Spleen (tissue), 11 donors: ENCODE measurements at regions not wholly inside any gene's neighbourhood (a gene's known extent, or its start where the extent isn't known, plus 50 kb on each side); places are given as distances from the start of the nearest gene placed in this dataset.

Source experiments
- DNase-seq: peaks from one replicate; pipeline ENCODE4 v3.0.0-alpha.2; 2020
- H3K27ac ChIP-seq, 8 donors: fragments of 200-600 bp; sonication (generic) in 7 of 8; 1 replicate in 4 of 8; 2 replicates in 4 of 8; pipeline versions ENCODE4 v1.5.0 to v1.8.0; 2016 to 2021; ENCODE audit warnings: inconsistent platforms in 4 of 8, mild to moderate bottlenecking in 4 of 8, moderate library complexity in 1 of 8
- H3K27me3 ChIP-seq, 7 donors: fragments of 200-600 bp; sonication (generic) in 6 of 7; replicated peaks in 1 of 7; 1 replicate in 4 of 7; 2 replicates in 3 of 7; pipeline versions ENCODE4 v1.5.0 to v1.8.0; 2016 to 2021; ENCODE audit warnings: inconsistent platforms in 3 of 7, mild to moderate bottlenecking in 1 of 7
- H3K36me3 ChIP-seq, 6 donors: fragments of 200-600 bp; sonication (generic) in 5 of 6; 1 replicate in 4 of 6; 2 replicates in 2 of 6; pipeline versions ENCODE4 v1.5.0 to v1.8.0; 2016 to 2021; ENCODE audit warnings: inconsistent platforms in 2 of 6
- H3K4me1 ChIP-seq, 6 donors: fragments of 200-600 bp; sonication (generic) in 5 of 6; 1 replicate in 3 of 6; 2 replicates in 3 of 6; pipeline versions ENCODE4 v1.5.0 to v1.8.0; 2016 to 2021; ENCODE audit warnings: inconsistent platforms in 3 of 6
- H3K4me3 ChIP-seq, 8 donors: fragments of 200-600 bp; sonication (generic) in 7 of 8; 1 replicate in 4 of 8; 2 replicates in 4 of 8; pipeline versions ENCODE4 v1.5.0 to v1.8.0; 2016 to 2021; ENCODE audit warnings: inconsistent platforms in 4 of 8, mild to moderate bottlenecking in 4 of 8, moderate library complexity in 2 of 8
- H3K9me3 ChIP-seq, 8 donors: fragments of 200-600 bp; sonication (generic) in 7 of 8; 1 replicate in 4 of 8; 2 replicates in 4 of 8; pipeline versions ENCODE4 v1.5.0 to v1.8.0; 2016 to 2021; ENCODE audit warnings: inconsistent platforms in 4 of 8
- CTCF ChIP-seq, 11 experiments: fragments of 200-600 bp in 7 of 11; fragments of 450-650 bp in 4 of 11; sonication (generic) in 4 of 11; IDR thresholded peaks in 8 of 11; conservative IDR thresholded peaks in 3 of 11; 1 replicate in 7 of 11; 2 replicates in 4 of 11; pipeline versions ENCODE4 v1.4.0 to v1.8.0; 2016 to 2021; ENCODE audit warnings: antibody characterized with exemption in 11 of 11, inconsistent platforms in 4 of 11, mild to moderate bottlenecking in 1 of 11
- POLR2A ChIP-seq, 3 donors: fragments of 450-650 bp; IDR thresholded peaks; one replicate each; pipeline ENCODE4 v1.5.1; 2017; ENCODE audit warnings: antibody characterized with exemption in 3 of 3, mild to moderate bottlenecking in 1 of 3
- POLR2AphosphoS5 ChIP-seq, 3 donors: sonication (generic); formaldehyde crosslinking; IDR thresholded peaks; one replicate each; pipeline ENCODE4 v1.5.1; 2017; ENCODE audit warnings: antibody characterized with exemption in 3 of 3
- WGBS, 5 donors: extraction: QIAGEN DNeasy Blood & Tissue Kit in 3 of 5; methylation state at CpG; one replicate each; pipeline versions ENCODE4 v1.1.5 to v1.1.7; 2013 to 2018; 5-methylcytosine and 5-hydroxymethylcytosine counted together
- intact Hi-C: fragments of 100-400 bp; cut with DNase I; formaldehyde crosslinking; loops from one replicate; pipeline ENCODE4 v1.15.0; 2023; ENCODE audit warnings: low total_unique reads
- donor health status: healthy with polysubstance abuse.
- donor health status: DM: no; HTN: no; CAD: no; lungs with moderate emphysema.
- donor health status: DM: no; HTN: no; CAD: no.
- donor health status: Bipolar disorder and iron deficiency.
- donor health status: healthy.
- donor health status: DM: no; HTN: no; CAD: no.
- donor health status: DM: yes; HTN: yes; CAD: no.

- WGBS, 5 donors, result 83 to 95% (median 92%) methylated on average over 25 of the region's 25 CpGs
- Histone ChIP-seq H3K36me3 (no peaks in the 10 kb centered on the region), H3K9me3 (no peaks in the 10 kb centered on the region), H3K4me3 (no peak overlapping the region), H3K27ac (no peak overlapping the region), H3K4me1 (no peaks in the 10 kb centered on the region), H3K27me3 (peaks cover 0 to 9% (median 0%) of the 10 kb centered on the region in 7 donors)
- TF ChIP-seq POLR2AphosphoS5 (IDR thresholded peaks at IDR 0.05) (no peak), CTCF (IDR thresholded peaks at IDR 0.05 in 8 of 11, conservative IDR thresholded peaks at IDR 0.05 in 3 of 11) (no peak), POLR2A (IDR thresholded peaks at IDR 0.05) (no peak)
- DNase-seq, result no peak
- intact Hi-C loops, result loop anchor here (10.0 kb wide), 1 partner anchor 108 kb away; no protein-coding TSS in a partner anchor
These were observed 63.3 kb upstream of the PDE10A start for GRCh38 chr6:165726290-165726875.

- Histone ChIP-seq H3K4me1 (no peaks in the 10 kb centered on the region), H3K9me3 (no peaks in the 10 kb centered on the region), H3K36me3 (no peaks in the 10 kb centered on the region), H3K27me3 (peaks cover 0 to 9% (median 0%) of the 10 kb centered on the region in 7 donors), H3K4me3 (no peak overlapping the region), H3K27ac (no peak overlapping the region)
- no peak for DNase-seq
- intact Hi-C loops, result loop anchor here (10.0 kb wide), 1 partner anchor 110 kb away; no protein-coding TSS in a partner anchor
- 78 to 85% (median 83%) methylated on average over 5 to 7 of the region's 7 CpGs for WGBS, 5 donors
- no peak for TF ChIP-seq POLR2AphosphoS5 (IDR thresholded peaks at IDR 0.05)
- TF ChIP-seq POLR2A (IDR thresholded peaks at IDR 0.05), result no peak
- TF ChIP-seq CTCF (IDR thresholded peaks at IDR 0.05 in 8 of 11, conservative IDR thresholded peaks at IDR 0.05 in 3 of 11), result no peak
These were observed 62.2 kb upstream of the PDE10A start for GRCh38 chr6:165725201-165725600.

- H3K9me3 ChIP-seq, result no peaks in the 10 kb centered on the region
- 78 to 88% (median 80%) methylated on average over 9 of the region's 9 CpGs for WGBS, 5 donors
- H3K27ac ChIP-seq, result no peak overlapping the region
- no peaks in the 10 kb centered on the region for H3K4me1 ChIP-seq
- H3K4me3 ChIP-seq, result no peak overlapping the region
- no peak for DNase-seq
- intact Hi-C loops, result loop anchor here (10.0 kb wide), 1 partner anchor 111 kb away; no protein-coding TSS in a partner anchor
- H3K27me3 ChIP-seq, result peaks cover 0 to 20% (median 0%) of the 10 kb centered on the region in 7 donors
- H3K36me3 ChIP-seq, result no peaks in the 10 kb centered on the region
- TF ChIP-seq POLR2A (IDR thresholded peaks at IDR 0.05) (no peak), CTCF (IDR thresholded peaks at IDR 0.05 in 8 of 11, conservative IDR thresholded peaks at IDR 0.05 in 3 of 11) (no peak), POLR2AphosphoS5 (IDR thresholded peaks at IDR 0.05) (no peak)
These were observed 60.3 kb upstream of the PDE10A start for GRCh38 chr6:165723326-165723725.

- H3K27me3 ChIP-seq, result peaks cover 0 to 18% (median 0%) of the 10 kb centered on the region in 7 donors
- no peaks in the 10 kb centered on the region for H3K36me3 ChIP-seq
- DNase-seq, result no peak
- intact Hi-C loops, result loop anchor here (10.0 kb wide), 1 partner anchor 113 kb away; no protein-coding TSS in a partner anchor
- H3K4me3 ChIP-seq, result no peak overlapping the region
- H3K4me1 ChIP-seq, result no peaks in the 10 kb centered on the region
- no peaks in the 10 kb centered on the region for H3K9me3 ChIP-seq
- no peak for TF ChIP-seq POLR2AphosphoS5 (IDR thresholded peaks at IDR 0.05)
- TF ChIP-seq CTCF (IDR thresholded peaks at IDR 0.05 in 8 of 11, conservative IDR thresholded peaks at IDR 0.05 in 3 of 11), result no peak
- no peak for TF ChIP-seq POLR2A (IDR thresholded peaks at IDR 0.05)
- WGBS, 5 donors, result 75 to 85% (median 81%) methylated on average over 4 of the region's 4 CpGs
- no peak overlapping the region for H3K27ac ChIP-seq
These were observed 59.0 kb upstream of the PDE10A start for GRCh38 chr6:165722022-165722421.
